GM12878 (cell line): ENCODE measurements at regions not wholly inside any gene's neighbourhood (a gene's known extent, or its start where the extent isn't known, plus 50 kb on each side); places are given as distances from the start of the nearest gene placed in this dataset.

Experiments
- ATAC-seq: fragments of 200-7000 bp; cut with Tn5 transposase; 3 replicates; pipeline ENCODE4 v1.9.1; 2020; ENCODE audit warnings: mild to moderate bottlenecking, moderate library complexity
- BruUV-seq: library from RNA; stranded (reverse); fragments of 400-500 nt; replicated peaks from 2 replicates; lab custom pipeline; 2021; lab: Mats Ljungman, UMichigan
- CTCF ChIA-PET: fragments of 300-600 bp; sonication (Branson Sonifier 250); formaldehyde crosslinking; extraction: SDS; loops from one replicate; lab custom pipeline; 2021; ENCODE audit warnings: inconsistent platforms; lab: Yijun Ruan, JAX
- POLR2A ChIA-PET: fragments of 350-600 bp; formaldehyde crosslinking; extraction: SDS; loops from one replicate; lab custom pipeline; 2021; ENCODE audit warnings: inconsistent platforms; lab: Charles Lee
- RAD21 ChIA-PET: fragments of 300-600 bp; sonication (Branson Sonifier 250); formaldehyde crosslinking; loops from one replicate; lab custom pipeline; 2023; ENCODE audit warnings: antibody characterized with exemption; ENCODE audit not compliant: unreplicated experiment; lab: Charles Lee
- SMC1A ChIA-PET: fragments of 300-600 bp; sonication (Branson Sonifier 250); formaldehyde crosslinking; loops from one replicate; lab custom pipeline; 2023; ENCODE audit not compliant: unreplicated experiment, uncharacterized antibody; lab: Charles Lee
- DNase-seq: peaks from one replicate; pipeline ENCODE4 v3.0.0-alpha.2; 2011; ENCODE audit warnings: low read depth, low spot score
- FAIRE-seq: peaks from 3 replicates; lab custom pipeline; 2011; peaks lifted over from hg19 to GRCh38; lab: Jason Lieb, UNC
- H2AFZ ChIP-seq: 2 replicates; pipeline ENCODE4 v1.6.0; 2011; ENCODE audit warnings: low read depth, low read length, control low read depth; ENCODE audit not compliant: control insufficient read depth
- H3K27ac ChIP-seq: 2 replicates; pipeline ENCODE4 v1.5.1; 2011; ENCODE audit warnings: control low read depth; ENCODE audit not compliant: control insufficient read depth, insufficient read depth
- H3K27me3 ChIP-seq, 2 experiments: replicated peaks in 1 of 2; 2 replicates each; pipeline versions ENCODE4 v1.6.0 to v1.6.1; 2011; ENCODE audit warnings: low read length in 1 of 2; ENCODE audit not compliant: control insufficient read depth in 2 of 2, insufficient read depth in 2 of 2
- H3K36me3 ChIP-seq, 2 experiments: 2 replicates each; pipeline ENCODE4 v1.5.1; 2011; ENCODE audit warnings: low read length in 1 of 2; ENCODE audit not compliant: control insufficient read depth in 2 of 2, insufficient read depth in 2 of 2
- H3K4me1 ChIP-seq: 2 replicates; pipeline ENCODE4 v1.6.1; 2011; ENCODE audit warnings: mild to moderate bottlenecking, low read length, moderate library complexity, mixed read lengths; ENCODE audit not compliant: control insufficient read depth, insufficient read depth
- H3K4me2 ChIP-seq: 2 replicates; pipeline ENCODE4 v1.6.0; 2011; ENCODE audit warnings: control low read depth; ENCODE audit not compliant: control insufficient read depth, insufficient read depth
- H3K4me3 ChIP-seq: fragments of 200-600 bp; sonication (generic); 2 replicates; pipeline ENCODE4 v1.5.1; 2016
- H3K79me2 ChIP-seq: 2 replicates; pipeline ENCODE4 v1.6.0; 2011; ENCODE audit warnings: low read length; ENCODE audit not compliant: control insufficient read depth, insufficient read depth
- H3K9ac ChIP-seq: 2 replicates; pipeline ENCODE4 v1.8.0; 2011; ENCODE audit warnings: low read length, control low read depth, mixed read lengths; ENCODE audit not compliant: control insufficient read depth, insufficient read depth
- H3K9me3 ChIP-seq: replicated peaks from 3 replicates; pipeline ENCODE4 v1.5.1; 2011; ENCODE audit warnings: mild to moderate bottlenecking, low read length; ENCODE audit not compliant: control insufficient read depth, insufficient read depth
- H4K20me1 ChIP-seq: 2 replicates; pipeline ENCODE4 v1.6.0; 2011; ENCODE audit not compliant: control insufficient read depth, insufficient read depth
- NFYA ChIP-seq: IDR thresholded peaks from 2 replicates; pipeline ENCODE4 v1.6.1; 2011; ENCODE audit warnings: low read depth, mild to moderate bottlenecking, low read length, improper control_type of control experiment, borderline replicate concordance
- NR2F1 ChIP-seq: fragments of 450-650 bp; conservative IDR thresholded peaks from 2 replicates; pipeline ENCODE4 v1.6.1; 2017; ENCODE audit warnings: mild to moderate bottlenecking
- POLR2AphosphoS2 ChIP-seq: IDR thresholded peaks from 2 replicates; pipeline ENCODE4 v1.6.1; 2011; ENCODE audit warnings: low read depth, mild to moderate bottlenecking, low read length, improper control_type of control experiment, moderate library complexity
- SMC3 ChIP-seq: IDR thresholded peaks from 2 replicates; pipeline ENCODE4 v1.6.1; 2011; ENCODE audit warnings: low read length, improper control_type of control experiment, borderline replicate concordance
- SUPT20H ChIP-seq: IDR thresholded peaks from 2 replicates; pipeline ENCODE4 v1.6.1; 2011; ENCODE audit warnings: low read depth, mild to moderate bottlenecking, low read length, moderate library complexity, borderline replicate concordance; ENCODE audit not compliant: control insufficient read depth
- ZNF384 ChIP-seq: IDR thresholded peaks from 2 replicates; pipeline ENCODE4 v1.6.1; 2012; ENCODE audit warnings: low read depth, mild to moderate bottlenecking, low read length, improper control_type of control experiment, borderline replicate concordance
- WGBS: methylation state at CpG from one replicate; pipeline ENCODE4 v1.1.6; 2016; ENCODE audit warnings: low lambda C conversion rate; ENCODE audit not compliant: insufficient replicate concordance, insufficient coverage; ENCODE audit errors: missing lambda C conversion rate; 5-methylcytosine and 5-hydroxymethylcytosine counted together
- in situ Hi-C: fragments of 300-500 bp; cut with MboI; formaldehyde crosslinking; loops from 9 replicates; pipeline ENCODE4 v1.14.3; 2018; ENCODE audit warnings: mixed read lengths
- intact Hi-C: fragments of 100-400 bp; cut with micrococcal nuclease; formaldehyde crosslinking; loops from one replicate; pipeline ENCODE4 v1.14.2; 2022; ENCODE audit not compliant: unreplicated experiment
- TF ChIP-seq, protein P1 (sequence below): IDR thresholded peaks from 2 replicates; pipeline ENCODE4 v1.6.1; 2012; ENCODE audit warnings: low read depth, low read length, improper control_type of control experiment
- TF ChIP-seq, protein P2 (sequence below): fragments of 150-350 bp; IDR thresholded peaks from 2 replicates; pipeline ENCODE4 v1.6.1; 2016; ENCODE audit warnings: low read depth, low read length

DNA sequence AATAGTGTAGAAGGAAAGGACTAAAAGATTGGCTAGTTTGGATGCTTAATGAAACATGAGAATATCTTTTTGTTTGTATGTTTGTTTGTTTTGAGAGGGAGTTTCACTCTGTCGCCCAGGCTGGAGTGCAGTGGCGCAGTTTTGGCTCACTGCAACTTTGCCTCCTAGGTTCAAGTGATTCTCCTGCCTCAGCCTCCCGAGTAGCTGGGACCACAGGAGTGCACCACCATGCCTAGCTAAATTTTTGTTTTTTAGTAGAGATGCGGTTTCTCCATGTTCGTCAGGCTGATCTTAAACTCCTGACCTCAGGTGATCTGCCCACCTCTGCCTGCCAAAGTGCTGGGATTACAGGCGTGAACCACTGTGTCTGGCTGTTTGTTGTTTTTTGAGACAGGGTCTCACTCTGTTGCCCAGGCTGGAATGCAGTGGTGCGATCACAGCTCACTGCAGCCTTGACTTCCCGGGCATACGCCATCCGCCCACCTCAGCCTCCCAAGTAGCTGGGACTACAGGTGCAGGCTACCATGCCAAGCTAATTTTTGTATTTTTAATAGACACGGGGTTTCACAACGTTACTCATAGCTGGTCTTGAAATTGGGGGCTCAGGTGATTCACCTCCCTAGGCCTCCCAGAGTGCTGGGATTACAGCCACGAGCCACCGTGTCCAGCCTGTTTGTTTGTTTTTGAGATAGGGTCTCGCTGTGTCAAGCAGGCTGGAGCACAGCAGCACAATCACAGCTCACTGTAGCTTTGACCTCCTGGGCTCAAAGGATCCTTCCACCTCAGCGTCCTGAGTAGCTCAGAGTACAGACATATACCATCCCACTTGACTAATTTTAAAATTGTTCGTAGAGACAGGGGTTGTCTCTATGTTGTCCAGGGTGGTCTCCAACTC lies 209.2 kb downstream of the MYCN start:
- Histone ChIP-seq H4K20me1 (no peaks in the 10 kb centered on the region), H3K79me2 (no peaks in the 10 kb centered on the region), H3K36me3 (no peaks in the 10 kb centered on the region), H3K4me1 (no peaks in the 10 kb centered on the region), H3K27me3 (no peaks in the 10 kb centered on the region), H2AFZ (no peak overlapping the region), H3K9ac (no peak overlapping the region), H3K4me3 (no peak overlapping the region), H3K9me3 (no peaks in the 10 kb centered on the region), H3K4me2 (no peak overlapping the region), H3K27ac (no peak overlapping the region)
- 54% methylated on average over 17 of the region's 17 CpGs for WGBS
- ChIA-PET CTCF (no interaction called here), SMC1A (interaction anchor here (1.0 kb wide), 1 partner anchor 9 kb away, joined by 4 read pairs; no protein-coding TSS in a partner anchor), POLR2A (no interaction called here), RAD21 (no interaction called here)
- ATAC-seq (no peak), DNase-seq (no peak), FAIRE-seq (no peak)
- BruUV-seq = no TSS peak
- no peak for TF ChIP-seq SMC3
- in situ Hi-C loops (no loop called here), intact Hi-C loops (no loop called here)

DNA sequence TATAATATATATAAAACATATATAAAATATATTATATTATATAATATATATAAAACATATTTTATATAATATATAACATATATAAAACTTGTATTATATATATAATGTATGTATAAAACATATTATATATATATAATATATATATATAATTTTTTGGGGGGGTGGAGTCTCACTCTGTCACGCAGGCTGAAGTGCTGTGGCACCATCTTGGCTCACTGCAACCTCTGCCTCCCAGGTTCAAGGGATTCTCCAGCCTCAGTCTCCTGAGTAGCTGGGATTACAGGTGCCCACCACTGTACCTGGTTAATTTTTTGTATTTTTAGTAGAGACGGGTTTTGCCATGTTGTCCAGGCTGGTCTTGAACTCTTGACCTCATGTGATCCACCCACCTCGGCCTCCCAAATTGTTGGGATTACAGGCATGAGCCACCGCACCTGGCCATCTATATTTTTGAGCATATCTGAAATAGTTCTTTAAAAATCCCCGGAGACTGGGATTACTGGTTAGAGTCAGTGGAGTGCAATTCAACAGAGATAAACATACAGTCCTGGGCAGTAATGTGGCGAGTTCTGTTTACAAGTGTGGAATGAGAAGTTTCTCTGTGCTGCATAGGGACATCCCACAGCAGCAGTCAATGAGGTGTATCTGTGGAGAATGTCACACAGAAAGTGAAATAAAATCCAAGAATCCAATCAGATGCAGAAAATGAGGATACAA lies 208.4 kb downstream of the MYCN start:
- FAIRE-seq (no peak), ATAC-seq (no peak), DNase-seq (no peak)
- TF ChIP-seq NFYA (no peak), SUPT20H (no peak), POLR2AphosphoS2 (no peak), ZNF384 (no peak), NR2F1 (no peak)
- TF ChIP-seq, protein P1, sequence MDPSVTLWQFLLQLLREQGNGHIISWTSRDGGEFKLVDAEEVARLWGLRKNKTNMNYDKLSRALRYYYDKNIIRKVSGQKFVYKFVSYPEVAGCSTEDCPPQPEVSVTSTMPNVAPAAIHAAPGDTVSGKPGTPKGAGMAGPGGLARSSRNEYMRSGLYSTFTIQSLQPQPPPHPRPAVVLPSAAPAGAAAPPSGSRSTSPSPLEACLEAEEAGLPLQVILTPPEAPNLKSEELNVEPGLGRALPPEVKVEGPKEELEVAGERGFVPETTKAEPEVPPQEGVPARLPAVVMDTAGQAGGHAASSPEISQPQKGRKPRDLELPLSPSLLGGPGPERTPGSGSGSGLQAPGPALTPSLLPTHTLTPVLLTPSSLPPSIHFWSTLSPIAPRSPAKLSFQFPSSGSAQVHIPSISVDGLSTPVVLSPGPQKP = no peak
- TF ChIP-seq, protein P2, sequence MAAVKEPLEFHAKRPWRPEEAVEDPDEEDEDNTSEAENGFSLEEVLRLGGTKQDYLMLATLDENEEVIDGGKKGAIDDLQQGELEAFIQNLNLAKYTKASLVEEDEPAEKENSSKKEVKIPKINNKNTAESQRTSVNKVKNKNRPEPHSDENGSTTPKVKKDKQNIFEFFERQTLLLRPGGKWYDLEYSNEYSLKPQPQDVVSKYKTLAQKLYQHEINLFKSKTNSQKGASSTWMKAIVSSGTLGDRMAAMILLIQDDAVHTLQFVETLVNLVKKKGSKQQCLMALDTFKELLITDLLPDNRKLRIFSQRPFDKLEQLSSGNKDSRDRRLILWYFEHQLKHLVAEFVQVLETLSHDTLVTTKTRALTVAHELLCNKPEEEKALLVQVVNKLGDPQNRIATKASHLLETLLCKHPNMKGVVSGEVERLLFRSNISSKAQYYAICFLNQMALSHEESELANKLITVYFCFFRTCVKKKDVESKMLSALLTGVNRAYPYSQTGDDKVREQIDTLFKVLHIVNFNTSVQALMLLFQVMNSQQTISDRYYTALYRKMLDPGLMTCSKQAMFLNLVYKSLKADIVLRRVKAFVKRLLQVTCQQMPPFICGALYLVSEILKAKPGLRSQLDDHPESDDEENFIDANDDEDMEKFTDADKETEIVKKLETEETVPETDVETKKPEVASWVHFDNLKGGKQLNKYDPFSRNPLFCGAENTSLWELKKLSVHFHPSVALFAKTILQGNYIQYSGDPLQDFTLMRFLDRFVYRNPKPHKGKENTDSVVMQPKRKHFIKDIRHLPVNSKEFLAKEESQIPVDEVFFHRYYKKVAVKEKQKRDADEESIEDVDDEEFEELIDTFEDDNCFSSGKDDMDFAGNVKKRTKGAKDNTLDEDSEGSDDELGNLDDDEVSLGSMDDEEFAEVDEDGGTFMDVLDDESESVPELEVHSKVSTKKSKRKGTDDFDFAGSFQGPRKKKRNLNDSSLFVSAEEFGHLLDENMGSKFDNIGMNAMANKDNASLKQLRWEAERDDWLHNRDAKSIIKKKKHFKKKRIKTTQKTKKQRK = no peak
- Histone ChIP-seq H2AFZ (no peak overlapping the region), H3K9ac (no peak overlapping the region), H4K20me1 (no peaks in the 10 kb centered on the region), H3K9me3 (no peaks in the 10 kb centered on the region), H3K4me2 (no peak overlapping the region), H3K79me2 (no peaks in the 10 kb centered on the region), H3K27me3 (no peaks in the 10 kb centered on the region), H3K4me3 (no peak overlapping the region), H3K36me3 (no peaks in the 10 kb centered on the region), H3K27ac (no peak overlapping the region), H3K4me1 (no peaks in the 10 kb centered on the region)
- ChIA-PET RAD21 (no interaction called here), SMC1A (no interaction called here), POLR2A (no interaction called here), CTCF (no interaction called here)
- intact Hi-C loops = no loop called here
- in situ Hi-C loops = no loop called here
- no TSS peak for BruUV-seq
- WGBS = 32% methylated on average over 6 of the region's 6 CpGs
